ENCODE measurements at regions not wholly inside any gene's neighbourhood (a gene's known extent, or its start where the extent isn't known, plus 50 kb on each side); places are given as distances from the start of the nearest gene placed in this dataset.

- Mint-ChIP-seq H3K36me3 (ENCODE audit: insufficient read depth in 2 of 2) (no peaks in the 10 kb centered on the region), H3K4me3 (no peak overlapping the region), H3K4me1 (ENCODE audit: low read depth) (no peaks in the 10 kb centered on the region), H3K9me3 (peaks cover 0 to 4% of the 10 kb centered on the region in 2 donors), H3K27me3 (ENCODE audit: low read depth) (no peaks in the 10 kb centered on the region), H3K27ac (no peak overlapping the region)
- ATAC-seq (replicated peaks in 1 of 2) = no peak
- DNase-seq = no peak
Measured at GRCh38 chr12:115177899-115178298, 493.9 kb upstream of the TBX3 start.

GRCh38 chr12:115176741-115177400, 492.9 kb upstream of the TBX3 start:
- H3K27ac Mint-ChIP-seq = no peak overlapping the region

GRCh38 chr12:115174920-115175319, 490.9 kb upstream of the TBX3 start:
- Mint-ChIP-seq H3K9me3 (peaks cover 0 to 6% of the 10 kb centered on the region in 2 donors), H3K36me3 (ENCODE audit: insufficient read depth in 2 of 2) (no peaks in the 10 kb centered on the region), H3K27ac (no peak overlapping the region), H3K27me3 (ENCODE audit: low read depth) (no peaks in the 10 kb centered on the region), H3K4me1 (ENCODE audit: low read depth) (no peaks in the 10 kb centered on the region), H3K4me3 (no peak overlapping the region)
- no peak for ATAC-seq (replicated peaks in 1 of 2)
- no peak for DNase-seq

More at GRCh38 chr12:115176741-115177400, 492.9 kb upstream of the TBX3 start:
- Mint-ChIP-seq H3K27me3 (ENCODE audit: low read depth) (no peaks in the 10 kb centered on the region), H3K4me3 (no peak overlapping the region), H3K4me1 (ENCODE audit: low read depth) (no peaks in the 10 kb centered on the region), H3K9me3 (peaks cover 0 to 4% of the 10 kb centered on the region in 2 donors), H3K36me3 (ENCODE audit: insufficient read depth in 2 of 2) (no peaks in the 10 kb centered on the region)
- ATAC-seq (replicated peaks in 1 of 2) (no peak), DNase-seq (no peak)

GRCh38 chr12:115172521-115172920, 488.5 kb upstream of the TBX3 start:
- H3K27ac Mint-ChIP-seq = no peak overlapping the region
- H3K4me3 Mint-ChIP-seq = no peak overlapping the region
- DNase-seq (no peak), ATAC-seq (replicated peaks in 1 of 2) (no peak)
- peaks cover 5 to 7% of the 10 kb centered on the region in 2 donors for H3K9me3 Mint-ChIP-seq
- no peaks in the 10 kb centered on the region for H3K27me3 Mint-ChIP-seq (ENCODE audit: low read depth)
- H3K4me1 Mint-ChIP-seq (ENCODE audit: low read depth) = no peaks in the 10 kb centered on the region
- no peaks in the 10 kb centered on the region for H3K36me3 Mint-ChIP-seq (ENCODE audit: insufficient read depth in 2 of 2)

GRCh38 chr12:115169981-115170380, 486.0 kb upstream of the TBX3 start:
- H3K36me3 Mint-ChIP-seq (ENCODE audit: insufficient read depth in 2 of 2) = no peaks in the 10 kb centered on the region
- ATAC-seq (replicated peaks in 1 of 2) (no peak), DNase-seq (no peak)
- H3K9me3 Mint-ChIP-seq = peaks cover 7 to 8% of the 10 kb centered on the region in 2 donors
- no peak overlapping the region for H3K27ac Mint-ChIP-seq
- no peaks in the 10 kb centered on the region for H3K4me1 Mint-ChIP-seq (ENCODE audit: low read depth)
- H3K4me3 Mint-ChIP-seq = no peak overlapping the region
- no peaks in the 10 kb centered on the region for H3K27me3 Mint-ChIP-seq (ENCODE audit: low read depth)

- no peak overlapping the region for H3K27ac Mint-ChIP-seq
Measured at GRCh38 chr12:115166698-115167315, 482.8 kb upstream of the TBX3 start.

GRCh38 chr12:115163710-115164109, 479.7 kb upstream of the TBX3 start:
- H3K36me3 Mint-ChIP-seq (ENCODE audit: insufficient read depth in 2 of 2) = no peaks in the 10 kb centered on the region
- DNase-seq = no peak
- H3K27ac Mint-ChIP-seq = no peak overlapping the region
- H3K4me3 Mint-ChIP-seq = no peak overlapping the region
- no peaks in the 10 kb centered on the region for H3K27me3 Mint-ChIP-seq (ENCODE audit: low read depth)
- H3K9me3 Mint-ChIP-seq = peaks cover 5 to 12% of the 10 kb centered on the region in 2 donors
- no peak for ATAC-seq (replicated peaks in 1 of 2)
- no peaks in the 10 kb centered on the region for H3K4me1 Mint-ChIP-seq (ENCODE audit: low read depth)

More at GRCh38 chr12:115166698-115167315, 482.8 kb upstream of the TBX3 start:
- Mint-ChIP-seq H3K4me1 (ENCODE audit: low read depth) (no peaks in the 10 kb centered on the region), H3K36me3 (ENCODE audit: insufficient read depth in 2 of 2) (no peaks in the 10 kb centered on the region), H3K4me3 (no peak overlapping the region), H3K9me3 (peaks cover 7 to 12% of the 10 kb centered on the region in 2 donors), H3K27me3 (ENCODE audit: low read depth) (no peaks in the 10 kb centered on the region)
- ATAC-seq (replicated peaks in 1 of 2) (no peak), DNase-seq (no peak)

- no peaks in the 10 kb centered on the region for H3K36me3 Mint-ChIP-seq (ENCODE audit: insufficient read depth in 2 of 2)
- H3K4me3 Mint-ChIP-seq = no peak overlapping the region
- H3K9me3 Mint-ChIP-seq = peaks cover 0 to 5% of the 10 kb centered on the region in 2 donors
- ATAC-seq (replicated peaks in 1 of 2) (no peak), DNase-seq (no peak)
- no peaks in the 10 kb centered on the region for H3K27me3 Mint-ChIP-seq (ENCODE audit: low read depth)
- no peak overlapping the region for H3K27ac Mint-ChIP-seq
- no peaks in the 10 kb centered on the region for H3K4me1 Mint-ChIP-seq (ENCODE audit: low read depth)
Measured at GRCh38 chr12:115160271-115161128, 476.5 kb upstream of the TBX3 start.

GRCh38 chr12:115158816-115159215, 474.8 kb upstream of the TBX3 start:
- Mint-ChIP-seq H3K36me3 (ENCODE audit: insufficient read depth in 2 of 2) (no peaks in the 10 kb centered on the region), H3K9me3 (peaks cover 2 to 3% of the 10 kb centered on the region in 2 donors), H3K4me3 (no peak overlapping the region), H3K4me1 (ENCODE audit: low read depth) (no peaks in the 10 kb centered on the region), H3K27me3 (ENCODE audit: low read depth) (no peaks in the 10 kb centered on the region), H3K27ac (no peak overlapping the region)
- no peak for ATAC-seq (replicated peaks in 1 of 2)
- DNase-seq = no peak

- no peak overlapping the region for H3K27ac Mint-ChIP-seq
- no peaks in the 10 kb centered on the region for H3K4me1 Mint-ChIP-seq (ENCODE audit: low read depth)
- ATAC-seq (replicated peaks in 1 of 2) = no peak
Measured at GRCh38 chr12:115155665-115156645, 472.0 kb upstream of the TBX3 start.

GRCh38 chr12:115149685-115150378, 465.9 kb upstream of the TBX3 start:
- Mint-ChIP-seq H3K27ac (no peak overlapping the region), H3K9me3 (peaks cover 3 to 8% of the 10 kb centered on the region in 2 donors), H3K4me1 (ENCODE audit: low read depth) (no peaks in the 10 kb centered on the region), H3K27me3 (ENCODE audit: low read depth) (no peaks in the 10 kb centered on the region), H3K4me3 (no peak overlapping the region), H3K36me3 (ENCODE audit: insufficient read depth in 2 of 2) (no peaks in the 10 kb centered on the region)
- ATAC-seq (replicated peaks in 1 of 2) (no peak), DNase-seq (no peak)

More at GRCh38 chr12:115155665-115156645, 472.0 kb upstream of the TBX3 start:
- H3K9me3 Mint-ChIP-seq = peaks cover 0 to 5% of the 10 kb centered on the region in 2 donors
- DNase-seq = no peak
- H3K27me3 Mint-ChIP-seq (ENCODE audit: low read depth) = no peaks in the 10 kb centered on the region
- H3K36me3 Mint-ChIP-seq (ENCODE audit: insufficient read depth in 2 of 2) = no peaks in the 10 kb centered on the region
- no peak overlapping the region for H3K4me3 Mint-ChIP-seq

GRCh38 chr12:115149279-115149678, 465.3 kb upstream of the TBX3 start:
- DNase-seq (no peak), ATAC-seq (replicated peaks in 1 of 2) (no peak)
- no peaks in the 10 kb centered on the region for H3K36me3 Mint-ChIP-seq (ENCODE audit: insufficient read depth in 2 of 2)
- no peaks in the 10 kb centered on the region for H3K4me1 Mint-ChIP-seq (ENCODE audit: low read depth)
- no peak overlapping the region for H3K4me3 Mint-ChIP-seq
- H3K27me3 Mint-ChIP-seq (ENCODE audit: low read depth) = no peaks in the 10 kb centered on the region
- peaks cover 3 to 6% of the 10 kb centered on the region in 2 donors for H3K9me3 Mint-ChIP-seq
- no peak overlapping the region for H3K27ac Mint-ChIP-seq
